ENCODE measurements at regions not wholly inside any gene's neighbourhood (a gene's known extent, or its start where the extent isn't known, plus 50 kb on each side); places are given as distances from the start of the nearest gene placed in this dataset.

DNA sequence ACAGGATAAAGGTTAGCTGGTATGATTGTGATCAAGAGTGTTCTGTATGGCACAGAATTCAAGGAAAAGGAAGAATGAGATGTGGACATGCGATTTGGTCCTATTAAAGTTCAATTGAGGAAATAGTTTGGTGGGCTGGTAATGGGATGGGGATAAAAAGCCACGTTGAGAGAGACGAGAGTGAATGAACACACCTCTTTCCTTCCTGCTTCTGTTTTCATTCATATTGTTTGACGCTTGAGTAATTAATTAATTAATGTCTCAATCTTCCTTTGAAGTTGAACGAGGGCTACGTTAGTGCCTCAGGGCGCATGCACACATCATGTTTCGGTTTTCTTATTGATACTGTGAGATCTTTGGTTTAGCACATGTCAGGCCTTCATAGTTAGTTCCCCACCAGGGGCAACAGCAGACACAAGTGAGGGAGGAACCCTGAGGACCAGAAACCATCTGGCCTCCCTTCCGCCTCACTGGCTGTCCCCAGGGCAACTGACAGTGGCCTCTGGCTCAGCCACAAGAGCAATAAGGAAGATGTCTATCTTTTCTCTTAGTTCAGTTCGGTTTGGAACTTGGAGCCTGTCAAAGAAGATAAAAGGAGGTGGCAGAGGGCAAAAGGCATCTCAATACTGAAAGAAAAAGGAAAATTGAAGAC lies 116.0 kb downstream of the LIPG start:
- TF ChIP-seq SMC3 (IDR thresholded peaks at IDR 0.05; ENCODE audit: low read depth, low read length): no peak
- TF ChIP-seq NRF1 (IDR thresholded peaks at IDR 0.05; ENCODE audit: low read depth, low read length): no peak
- TF ChIP-seq, protein P1, sequence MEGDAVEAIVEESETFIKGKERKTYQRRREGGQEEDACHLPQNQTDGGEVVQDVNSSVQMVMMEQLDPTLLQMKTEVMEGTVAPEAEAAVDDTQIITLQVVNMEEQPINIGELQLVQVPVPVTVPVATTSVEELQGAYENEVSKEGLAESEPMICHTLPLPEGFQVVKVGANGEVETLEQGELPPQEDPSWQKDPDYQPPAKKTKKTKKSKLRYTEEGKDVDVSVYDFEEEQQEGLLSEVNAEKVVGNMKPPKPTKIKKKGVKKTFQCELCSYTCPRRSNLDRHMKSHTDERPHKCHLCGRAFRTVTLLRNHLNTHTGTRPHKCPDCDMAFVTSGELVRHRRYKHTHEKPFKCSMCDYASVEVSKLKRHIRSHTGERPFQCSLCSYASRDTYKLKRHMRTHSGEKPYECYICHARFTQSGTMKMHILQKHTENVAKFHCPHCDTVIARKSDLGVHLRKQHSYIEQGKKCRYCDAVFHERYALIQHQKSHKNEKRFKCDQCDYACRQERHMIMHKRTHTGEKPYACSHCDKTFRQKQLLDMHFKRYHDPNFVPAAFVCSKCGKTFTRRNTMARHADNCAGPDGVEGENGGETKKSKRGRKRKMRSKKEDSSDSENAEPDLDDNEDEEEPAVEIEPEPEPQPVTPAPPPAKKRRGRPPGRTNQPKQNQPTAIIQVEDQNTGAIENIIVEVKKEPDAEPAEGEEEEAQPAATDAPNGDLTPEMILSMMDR (IDR thresholded peaks at IDR 0.05): no peak
- TF ChIP-seq POLR2AphosphoS5 (IDR thresholded peaks at IDR 0.05; ENCODE audit: low read depth, low read length): no peak
- TF ChIP-seq MXI1 (IDR thresholded peaks at IDR 0.05; ENCODE audit: low read depth, low read length): no peak
- TF ChIP-seq, protein P2, sequence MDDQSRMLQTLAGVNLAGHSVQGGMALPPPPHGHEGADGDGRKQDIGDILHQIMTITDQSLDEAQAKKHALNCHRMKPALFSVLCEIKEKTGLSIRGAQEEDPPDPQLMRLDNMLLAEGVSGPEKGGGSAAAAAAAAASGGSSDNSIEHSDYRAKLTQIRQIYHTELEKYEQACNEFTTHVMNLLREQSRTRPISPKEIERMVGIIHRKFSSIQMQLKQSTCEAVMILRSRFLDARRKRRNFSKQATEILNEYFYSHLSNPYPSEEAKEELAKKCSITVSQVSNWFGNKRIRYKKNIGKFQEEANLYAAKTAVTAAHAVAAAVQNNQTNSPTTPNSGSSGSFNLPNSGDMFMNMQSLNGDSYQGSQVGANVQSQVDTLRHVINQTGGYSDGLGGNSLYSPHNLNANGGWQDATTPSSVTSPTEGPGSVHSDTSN (IDR thresholded peaks at IDR 0.05): no peak
- TF ChIP-seq FOXJ3 (CRISPR knock-in tag; IDR thresholded peaks at IDR 0.05): no peak
- no peak for TF ChIP-seq CHD2 (IDR thresholded peaks at IDR 0.05; ENCODE audit: low read length, partially characterized antibody)
- no peak for TF ChIP-seq EP300 (IDR thresholded peaks at IDR 0.05; ENCODE audit: borderline replicate concordance in 1 of 2, low read depth in 1 of 2, low read length in 1 of 2)
- no peak for TF ChIP-seq ELF1 (IDR thresholded peaks at IDR 0.05)
- TF ChIP-seq, protein P3, sequence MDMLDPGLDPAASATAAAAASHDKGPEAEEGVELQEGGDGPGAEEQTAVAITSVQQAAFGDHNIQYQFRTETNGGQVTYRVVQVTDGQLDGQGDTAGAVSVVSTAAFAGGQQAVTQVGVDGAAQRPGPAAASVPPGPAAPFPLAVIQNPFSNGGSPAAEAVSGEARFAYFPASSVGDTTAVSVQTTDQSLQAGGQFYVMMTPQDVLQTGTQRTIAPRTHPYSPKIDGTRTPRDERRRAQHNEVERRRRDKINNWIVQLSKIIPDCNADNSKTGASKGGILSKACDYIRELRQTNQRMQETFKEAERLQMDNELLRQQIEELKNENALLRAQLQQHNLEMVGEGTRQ (IDR thresholded peaks at IDR 0.05; ENCODE audit: borderline replicate concordance, low read depth, low read length): no peak
- no peak for TF ChIP-seq RFX5 (IDR thresholded peaks at IDR 0.05; ENCODE audit: low read length)
